A549 (cell line): ENCODE measurements at regions not wholly inside any gene's neighbourhood (a gene's known extent, or its start where the extent isn't known, plus 50 kb on each side); places are given as distances from the start of the nearest gene placed in this dataset.

Source experiments
- ATAC-seq, 2 experiments: fragments of 200-7000 bp in 1 of 2; fragments of >200 bp in 1 of 2; cut with Nextera tagmentation in 1 of 2; cut with Tn5 transposase in 1 of 2; 3 replicates each; pipeline versions ENCODE4 v1.8.0 to v1.9.1; 2018 to 2020; ENCODE audit warnings: mild to moderate bottlenecking in 1 of 2, moderate library complexity in 1 of 2
- CTCF ChIA-PET: fragments of 300-600 bp; sonication (Branson Sonifier 250); formaldehyde crosslinking; extraction: SDS; loops from one replicate; lab custom pipeline; 2021; ENCODE audit warnings: antibody characterized with exemption, inconsistent platforms; lab: Yijun Ruan, JAX
- POLR2A ChIA-PET: fragments of 350-600 bp; formaldehyde crosslinking; extraction: SDS; loops from one replicate; lab custom pipeline; 2021; ENCODE audit warnings: antibody characterized with exemption, inconsistent platforms; lab: Yijun Ruan, JAX
- DNase-seq, 2 experiments: peaks; one replicate each; pipeline versions ENCODE4 v3.0.0 to v3.0.0-alpha.2; 2011 to 2016; ENCODE audit warnings: low read depth in 1 of 2, low spot score in 1 of 2
- FAIRE-seq: peaks from 2 replicates; lab custom pipeline; 2011; peaks lifted over from hg19 to GRCh38; lab: Jason Lieb, UNC
- H3K27ac ChIP-seq, 2 experiments: fragments of >200 bp; sonication (Bioruptor Twin); formaldehyde crosslinking; 3 replicates each; pipeline ENCODE4 v1.5.1; 2016 to 2017
- H3K4me1 ChIP-seq: fragments of >200 bp; sonication (Bioruptor Twin); formaldehyde crosslinking; 3 replicates; pipeline ENCODE4 v1.6.1; 2016
- H3K4me2 ChIP-seq: fragments of >200 bp; sonication (Bioruptor Twin); formaldehyde crosslinking; 3 replicates; pipeline ENCODE4 v1.6.1; 2016
- H3K4me3 ChIP-seq: fragments of >200 bp; sonication (Bioruptor Twin); formaldehyde crosslinking; 3 replicates; pipeline ENCODE4 v1.5.1; 2016
- H3K9me3 ChIP-seq: fragments of >200 bp; sonication (Bioruptor Twin); formaldehyde crosslinking; 3 replicates; pipeline ENCODE4 v1.6.1; 2016
- BCL3 ChIP-seq: fragments of >200 bp; sonication (Bioruptor Twin); formaldehyde crosslinking; IDR thresholded peaks from 3 replicates; pipeline ENCODE4 v1.6.1; 2016
- CBX8 ChIP-seq: fragments of 200-600 bp; sonication (generic); IDR thresholded peaks from 2 replicates; pipeline ENCODE4 v1.6.1; 2016
- CTCF ChIP-seq: fragments of >200 bp; sonication (Bioruptor Twin); formaldehyde crosslinking; IDR thresholded peaks from 3 replicates; pipeline ENCODE4 v1.5.1; 2016
- EHMT2 ChIP-seq: fragments of 200-600 bp; sonication (generic); IDR thresholded peaks from 2 replicates; pipeline ENCODE4 v1.6.1; 2016; ENCODE audit warnings: antibody characterized with exemption, low read depth, mild to moderate bottlenecking, moderate library complexity
- ELK1 ChIP-seq: fragments of 150-350 bp; IDR thresholded peaks from 2 replicates; pipeline ENCODE4 v1.6.1; 2014; ENCODE audit warnings: low read depth, mild to moderate bottlenecking, low read length
- EP300 ChIP-seq, 2 experiments: fragments of >200 bp; sonication (Bioruptor Twin); formaldehyde crosslinking; IDR thresholded peaks; 2 replicates in 1 of 2; 3 replicates in 1 of 2; pipeline ENCODE4 v1.6.1; 2016 to 2017
- FOSB ChIP-seq: fragments of 250-450 bp; sonication (Bioruptor Pico); IDR thresholded peaks from 2 replicates; pipeline ENCODE4 v1.5.0; 2020; ENCODE audit warnings: mild to moderate bottlenecking, moderate library complexity
- GATA3 ChIP-seq: IDR thresholded peaks from 2 replicates; pipeline ENCODE4 v1.6.1; 2012; ENCODE audit warnings: borderline replicate concordance
- HES2 ChIP-seq: fragments of >200 bp; sonication (Bioruptor Twin); formaldehyde crosslinking; IDR thresholded peaks from 2 replicates; pipeline ENCODE4 v1.6.1; 2016
- HOXB5 ChIP-seq: fragments of 250-450 bp; sonication (Bioruptor Pico); IDR thresholded peaks from 2 replicates; pipeline ENCODE4 v1.5.0; 2020; ENCODE audit warnings: mild to moderate bottlenecking, moderate library complexity
- JUN ChIP-seq, 2 experiments: fragments of >200 bp; sonication (Bioruptor Twin); formaldehyde crosslinking; IDR thresholded peaks; 2 replicates in 1 of 2; 3 replicates in 1 of 2; pipeline ENCODE4 v1.6.1; 2016 to 2017
- MAX ChIP-seq: IDR thresholded peaks from 2 replicates; pipeline ENCODE4 v1.6.1; 2012
- MAZ ChIP-seq: fragments of 150-350 bp; IDR thresholded peaks from 2 replicates; pipeline ENCODE4 v1.6.1; 2014; ENCODE audit warnings: antibody characterized with exemption, low read depth, low read length, borderline replicate concordance
- MYC ChIP-seq: IDR thresholded peaks from 2 replicates; pipeline ENCODE4 v1.6.1; 2012; ENCODE audit warnings: mild to moderate bottlenecking, inconsistent platforms, low read length, improper control_type of control experiment, borderline replicate concordance
- NFE2L2 ChIP-seq: fragments of 150-350 bp; conservative IDR thresholded peaks from 2 replicates; pipeline ENCODE4 v1.6.1; 2014; ENCODE audit warnings: low read length
- NR3C1 ChIP-seq: fragments of >200 bp; sonication (Bioruptor Twin); formaldehyde crosslinking; IDR thresholded peaks from 3 replicates; pipeline ENCODE4 v1.6.1; 2017
- POLR2AphosphoS2 ChIP-seq: conservative IDR thresholded peaks from 2 replicates; pipeline ENCODE4 v1.6.1; 2012; ENCODE audit warnings: low read length, improper control_type of control experiment, inconsistent platforms
- REST ChIP-seq: fragments of 200-600 bp; sonication (generic); IDR thresholded peaks from 2 replicates; pipeline ENCODE4 v1.6.1; 2016; ENCODE audit warnings: antibody characterized with exemption, mild to moderate bottlenecking, moderate library complexity
- TFCP2L1 ChIP-seq: fragments of 250-450 bp; sonication (Bioruptor Pico); IDR thresholded peaks from 2 replicates; pipeline ENCODE4 v1.5.0; 2021; ENCODE audit warnings: mild to moderate bottlenecking
- USF2 ChIP-seq: fragments of 450-650 bp; IDR thresholded peaks from 2 replicates; pipeline ENCODE4 v1.6.1; 2014; ENCODE audit warnings: antibody characterized with exemption
- ZC3H11A ChIP-seq: fragments of 450-650 bp; IDR thresholded peaks from 2 replicates; pipeline ENCODE4 v1.6.1; 2014; ENCODE audit warnings: antibody characterized with exemption, mild to moderate bottlenecking
- ZNF302 ChIP-seq: fragments of 250-450 bp; sonication (Bioruptor Pico); IDR thresholded peaks from 2 replicates; pipeline ENCODE4 v1.9.0; 2021; ENCODE audit warnings: inconsistent platforms, mild to moderate bottlenecking, moderate library complexity
- WGBS: methylation state at CpG from one replicate; pipeline ENCODE4 v1.1.6; 2017; ENCODE audit errors: missing lambda C conversion rate; 5-methylcytosine and 5-hydroxymethylcytosine counted together

GRCh38 chr15:61501815-61502389 lies 272.8 kb upstream of the RORA start:
- ATAC-seq = no peak
- no peak for FAIRE-seq
- CTCF ChIA-PET = interaction anchor here (1.1 kb wide), 1 partner anchor 16 kb away, joined by 4 read pairs; no protein-coding TSS in a partner anchor

GRCh38 chr15:61500951-61501620 lies 272.0 kb upstream of the RORA start:
- Histone ChIP-seq H3K4me3 (no peak overlapping the region), H3K4me2 (no peak overlapping the region), H3K4me1 (no peaks in the 10 kb centered on the region), H3K9me3 (no peaks in the 10 kb centered on the region), H3K27ac (no peak overlapping the region)
- CTCF ChIA-PET = interaction anchor here (1.1 kb wide), 1 partner anchor 16 kb away, joined by 4 read pairs; no protein-coding TSS in a partner anchor
- ATAC-seq (no peak), FAIRE-seq (no peak), DNase-seq (no peak)
- 25% methylated on average over 9 of the region's 9 CpGs for WGBS
- TF ChIP-seq REST (no peak), HES2 (no peak), CTCF (no peak), MAX (no peak), MYC (no peak), JUN (IDR thresholded peaks at IDR 0.05) (no peak), FOSB (CRISPR knock-in tag) (no peak), BCL3 (no peak), EHMT2 (no peak)
- TF ChIP-seq, all 56 proteins: peak for 0
- POLR2A ChIA-PET = no interaction called here

More at GRCh38 chr15:61501815-61502389, 272.8 kb upstream of the RORA start:
- no peak overlapping the region for H3K4me2 ChIP-seq
- no peak overlapping the region for H3K27ac ChIP-seq
- POLR2A ChIA-PET = no interaction called here
- 10% methylated on average over 12 of the region's 12 CpGs for WGBS
- TF ChIP-seq HOXB5 (CRISPR knock-in tag) (no peak), NFE2L2 (no peak), EP300 (IDR thresholded peaks at IDR 0.05) (no peak), TFCP2L1 (CRISPR knock-in tag) (no peak), ZNF302 (CRISPR knock-in tag) (no peak), NR3C1 (no peak), POLR2AphosphoS2 (no peak), ZC3H11A (no peak), CBX8 (no peak), ELK1 (no peak), MAZ (no peak), USF2 (no peak), GATA3 (no peak)
- no peak overlapping the region for H3K4me3 ChIP-seq
- no peaks in the 10 kb centered on the region for H3K9me3 ChIP-seq
- H3K4me1 ChIP-seq = no peaks in the 10 kb centered on the region
- DNase-seq = no peak
